Left ventricle myocardium inferior (tissue), 1 donor: ENCODE measurements at regions not wholly inside any gene's neighbourhood (a gene's known extent, or its start where the extent isn't known, plus 50 kb on each side); places are given as distances from the start of the nearest gene placed in this dataset.

Experiments used
- DNase-seq: peaks from one replicate; pipeline ENCODE4 v3.0.0-alpha.2; 2020
- H3K27ac ChIP-seq: fragments of 200-600 bp; replicated peaks from 2 replicates; pipeline ENCODE4 v1.8.0; 2021
- H3K27me3 ChIP-seq: fragments of 200-600 bp; 2 replicates; pipeline ENCODE4 v1.8.0; 2021; ENCODE audit warnings: low read depth
- H3K36me3 ChIP-seq: fragments of 200-600 bp; 2 replicates; pipeline ENCODE4 v1.8.0; 2021
- H3K4me1 ChIP-seq: fragments of 200-600 bp; 2 replicates; pipeline ENCODE4 v1.8.0; 2021
- H3K4me3 ChIP-seq: fragments of 200-600 bp; 2 replicates; pipeline ENCODE4 v1.8.0; 2021; ENCODE audit warnings: mild to moderate bottlenecking, moderate library complexity
- H3K9me3 ChIP-seq: fragments of 200-600 bp; replicated peaks from 2 replicates; pipeline ENCODE4 v1.8.0; 2021
- CTCF ChIP-seq: fragments of 200-600 bp; IDR thresholded peaks from 2 replicates; pipeline ENCODE4 v1.8.0; 2021; ENCODE audit warnings: antibody characterized with exemption, mild to moderate bottlenecking, borderline replicate concordance
- intact Hi-C: fragments of 100-400 bp; cut with micrococcal nuclease; formaldehyde crosslinking; loops from one replicate; pipeline ENCODE4 v1.11.0; 2022
- donor health status: DM: no; HTN: yes; CAD: no; lungs with severe emphysema.

GRCh38 chr14:27528328-27528727 is 930.5 kb upstream of the NOVA1 start:
- Histone ChIP-seq H3K4me3 (no peak overlapping the region), H3K9me3 (peaks cover 22% of the 10 kb centered on the region), H3K27ac (no peak overlapping the region), H3K27me3 (no peaks in the 10 kb centered on the region), H3K4me1 (no peaks in the 10 kb centered on the region), H3K36me3 (no peaks in the 10 kb centered on the region)
- DNase-seq = no peak
- intact Hi-C loops = no loop called here
- TF ChIP-seq CTCF = peak; percentile 40

- Histone ChIP-seq H3K9me3 (peaks cover 13% of the 10 kb centered on the region), H3K27ac (no peak overlapping the region), H3K27me3 (no peaks in the 10 kb centered on the region), H3K4me3 (no peak overlapping the region), H3K36me3 (no peaks in the 10 kb centered on the region), H3K4me1 (no peaks in the 10 kb centered on the region)
- DNase-seq = no peak
- intact Hi-C loops = no loop called here
- no peak for TF ChIP-seq CTCF
These were observed 938.9 kb upstream of the NOVA1 start for GRCh38 chr14:27536748-27537147.

- H3K4me1 ChIP-seq = no peaks in the 10 kb centered on the region
- H3K4me3 ChIP-seq = no peak overlapping the region
- intact Hi-C loops = no loop called here
- no peak for TF ChIP-seq CTCF
- DNase-seq = no peak
- no peak overlapping the region for H3K27ac ChIP-seq
- H3K9me3 ChIP-seq = no peaks in the 10 kb centered on the region
- no peaks in the 10 kb centered on the region for H3K27me3 ChIP-seq
- H3K36me3 ChIP-seq = no peaks in the 10 kb centered on the region
These were observed 948.3 kb upstream of the NOVA1 start for GRCh38 chr14:27546111-27546510.

- Histone ChIP-seq H3K4me3 (no peak overlapping the region), H3K9me3 (peaks cover 9% of the 10 kb centered on the region), H3K27ac (no peak overlapping the region), H3K27me3 (no peaks in the 10 kb centered on the region), H3K4me1 (no peaks in the 10 kb centered on the region), H3K36me3 (no peaks in the 10 kb centered on the region)
- DNase-seq = no peak
- no peak for TF ChIP-seq CTCF
- intact Hi-C loops = no loop called here
These were observed 956.0 kb upstream of the NOVA1 start for GRCh38 chr14:27553790-27554189.

- no peak for DNase-seq
- Histone ChIP-seq H3K36me3 (no peaks in the 10 kb centered on the region), H3K27me3 (no peaks in the 10 kb centered on the region), H3K27ac (no peak overlapping the region), H3K4me1 (no peaks in the 10 kb centered on the region), H3K9me3 (peaks cover 9% of the 10 kb centered on the region), H3K4me3 (no peak overlapping the region)
- no peak for TF ChIP-seq CTCF
- intact Hi-C loops = no loop called here
These were observed 959.6 kb upstream of the NOVA1 start for GRCh38 chr14:27557445-27557844.

- Histone ChIP-seq H3K4me1 (no peaks in the 10 kb centered on the region), H3K4me3 (no peak overlapping the region), H3K27me3 (no peaks in the 10 kb centered on the region), H3K27ac (no peak overlapping the region), H3K9me3 (peaks cover 9% of the 10 kb centered on the region), H3K36me3 (no peaks in the 10 kb centered on the region)
- no peak for TF ChIP-seq CTCF
- intact Hi-C loops = no loop called here
- no peak for DNase-seq
These were observed 962.0 kb upstream of the NOVA1 start for GRCh38 chr14:27559848-27560247.
